ENCODE measurements at regions not wholly inside any gene's neighbourhood (a gene's known extent, or its start where the extent isn't known, plus 50 kb on each side); places are given as distances from the start of the nearest gene placed in this dataset.
A peak's percentile ranks its signal among the peaks of the same experiment; 100 is the strongest.

DNA sequence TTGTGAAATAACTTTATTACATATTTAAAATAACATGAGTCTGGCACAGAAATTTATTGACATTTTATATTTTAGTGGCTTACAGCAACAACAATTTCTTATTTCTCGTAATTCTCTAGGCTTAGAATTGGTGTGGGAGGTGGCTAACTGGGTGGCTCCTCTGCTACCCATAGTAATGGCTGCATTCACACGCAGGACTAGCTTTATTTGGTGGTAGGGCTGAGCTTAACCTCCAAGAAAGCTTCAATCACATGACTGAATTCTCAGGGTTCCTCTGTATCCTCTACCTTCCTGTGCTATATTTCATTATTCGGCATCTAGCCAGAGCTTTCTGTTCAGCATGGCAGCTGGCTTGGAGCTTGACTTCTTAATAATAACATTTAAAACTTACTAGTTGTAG is 138.8 kb downstream of the ZWINT start:
- Histone ChIP-seq H4K20me1 (replicated peaks in 1 of 2; ENCODE audit: control insufficient read depth in 1 of 2, insufficient read depth in 2 of 2, low read length in 2 of 2) (no peaks in the 10 kb centered on the region), H4K8ac (ENCODE audit: extremely low read depth, insufficient read depth, low read length) (no peak overlapping the region), H2BK5ac (ENCODE audit: low read depth, low read length) (no peak overlapping the region), H3K79me1 (ENCODE audit: low read depth, low read length) (no peaks in the 10 kb centered on the region), H3K79me2 (ENCODE audit: control insufficient read depth in 1 of 2, insufficient read depth in 2 of 2, low read length in 2 of 2) (no peaks in the 10 kb centered on the region), H3K56ac (replicated peaks; ENCODE audit: insufficient read length, low read depth, low read length) (no peak overlapping the region), H2AFZ (ENCODE audit: low read length) (peak overlapping the region; percentile 90), H3K36me3 (ENCODE audit: control insufficient read depth in 2 of 4, insufficient read depth in 4 of 4, low read length in 3 of 4) (no peaks in the 10 kb centered on the region), H3K4me2 (ENCODE audit: insufficient read depth in 1 of 2, low read depth in 2 of 2, low read length in 2 of 2) (no peak overlapping the region), H2BK120ac (replicated peaks; ENCODE audit: low read depth, low read length) (no peak overlapping the region), H3K14ac (ENCODE audit: insufficient read length) (no peak overlapping the region), H3K23me2 (ENCODE audit: low read depth, low read length) (no peaks in the 10 kb centered on the region), H2BK20ac (ENCODE audit: low read length) (no peak overlapping the region), H3K9ac (replicated peaks in 1 of 4; ENCODE audit: extremely low read depth in 1 of 4, low read depth in 3 of 4, low read length in 3 of 4) (no peak overlapping the region), H2BK12ac (ENCODE audit: low read depth, low read length) (no peak overlapping the region), H3K23ac (ENCODE audit: insufficient read length) (no peak overlapping the region), H3K4me1 (replicated peaks in 1 of 4; ENCODE audit: control insufficient read depth in 3 of 4, insufficient read depth in 4 of 4, low read length in 3 of 4) (no peaks in the 10 kb centered on the region), H2BK15ac (ENCODE audit: low read length) (no peak overlapping the region), H3K27ac (ENCODE audit: low read depth, low read length) (no peak overlapping the region), H2AK5ac (ENCODE audit: low read depth, low read length) (no peak overlapping the region), H3K9me3 (ENCODE audit: insufficient read depth in 2 of 2, low read depth in 1 of 2, low read length in 1 of 2) (no peaks in the 10 kb centered on the region), H3K27me3 (replicated peaks in 1 of 4; ENCODE audit: control insufficient read depth in 3 of 4, extremely low read depth in 1 of 4, insufficient read depth in 3 of 4, low read length in 3 of 4) (peaks cover 0 to 1% (median 0%) of the 10 kb centered on the region in 4 experiments; a peak in 1 of 7 replicates), H4K5ac (ENCODE audit: insufficient read length, low read depth, low read length) (no peak overlapping the region), H3K18ac (ENCODE audit: extremely low read depth, low read length) (no peak overlapping the region), H4K91ac (replicated peaks; ENCODE audit: insufficient read length, low read length) (no peak overlapping the region), H3K4me3 (ENCODE audit: extremely low read depth in 1 of 4, insufficient read depth in 2 of 4, low read depth in 3 of 4, low read length in 4 of 4) (no peak overlapping the region), H3K4ac (replicated peaks; ENCODE audit: insufficient read length, low read depth, low read length) (no peak overlapping the region)
- ChIA-PET POLR2A (ENCODE audit: partially characterized antibody) (interaction anchor here (0.8 kb wide), 1 partner anchor 9 kb away, joined by 3 read pairs; no protein-coding TSS in a partner anchor), CTCF (ENCODE audit: partially characterized antibody) (no interaction called here)
- no peak for DNase-seq (ENCODE audit: low read depth in 1 of 2, low spot score in 2 of 2)
- no peak for FAIRE-seq
- WGBS, 2 experiments (ENCODE audit: extremely low coverage in 1 of 2, insufficient coverage in 1 of 2, insufficient read length in 1 of 2, insufficient replicate concordance in 2 of 2, low coverage in 1 of 2, low lambda C conversion rate in 2 of 2, missing lambda C conversion rate in 1 of 2), result 83% methylated on average over 3 of the region's 3 CpGs; no CpG with 5 or more reads in 1 of the 2 experiments
- TF ChIP-seq ASH2L (IDR thresholded peaks at IDR 0.05; ENCODE audit: low read length) (no peak), HDAC2 (IDR thresholded peaks at IDR 0.05; ENCODE audit: borderline replicate concordance in 1 of 2, low read depth in 2 of 2, low read length in 2 of 2) (no peak), POLR2AphosphoS5 (IDR thresholded peaks at IDR 0.05; ENCODE audit: low read depth, low read length) (no peak), BACH1 (IDR thresholded peaks at IDR 0.05; ENCODE audit: low read length) (no peak), RAD21 (IDR thresholded peaks at IDR 0.05 in 1 of 2, conservative IDR thresholded peaks at IDR 0.05 in 1 of 2; ENCODE audit: low read depth in 2 of 2, low read length in 2 of 2) (no peak), KDM4A (IDR thresholded peaks at IDR 0.05; ENCODE audit: low read depth, low read length, severe bottlenecking) (no peak), SIRT6 (IDR thresholded peaks at IDR 0.05; ENCODE audit: low read length) (no peak), HDAC6 (IDR thresholded peaks at IDR 0.05; ENCODE audit: low read depth, low read length) (no peak), SUZ12 (IDR thresholded peaks at IDR 0.05; ENCODE audit: low read length) (no peak), CHD1 (IDR thresholded peaks at IDR 0.05; ENCODE audit: low read depth, low read length) (no peak), GABPA (IDR thresholded peaks at IDR 0.05; ENCODE audit: borderline replicate concordance, insufficient read depth, low read length) (no peak), GTF2F1 (IDR thresholded peaks at IDR 0.05; ENCODE audit: borderline replicate concordance, low read depth, low read length) (no peak)
- TF ChIP-seq, protein P1, sequence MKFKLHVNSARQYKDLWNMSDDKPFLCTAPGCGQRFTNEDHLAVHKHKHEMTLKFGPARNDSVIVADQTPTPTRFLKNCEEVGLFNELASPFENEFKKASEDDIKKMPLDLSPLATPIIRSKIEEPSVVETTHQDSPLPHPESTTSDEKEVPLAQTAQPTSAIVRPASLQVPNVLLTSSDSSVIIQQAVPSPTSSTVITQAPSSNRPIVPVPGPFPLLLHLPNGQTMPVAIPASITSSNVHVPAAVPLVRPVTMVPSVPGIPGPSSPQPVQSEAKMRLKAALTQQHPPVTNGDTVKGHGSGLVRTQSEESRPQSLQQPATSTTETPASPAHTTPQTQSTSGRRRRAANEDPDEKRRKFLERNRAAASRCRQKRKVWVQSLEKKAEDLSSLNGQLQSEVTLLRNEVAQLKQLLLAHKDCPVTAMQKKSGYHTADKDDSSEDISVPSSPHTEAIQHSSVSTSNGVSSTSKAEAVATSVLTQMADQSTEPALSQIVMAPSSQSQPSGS (IDR thresholded peaks at IDR 0.05; ENCODE audit: low read length), result no peak

All from H1 (cell line).